ENCODE measurements at regions not wholly inside any gene's neighbourhood (a gene's known extent, or its start where the extent isn't known, plus 50 kb on each side); places are given as distances from the start of the nearest gene placed in this dataset.

- H3K27ac ChIP-seq (replicated peaks), result no peak overlapping the region
- H3K27me3 ChIP-seq (ENCODE audit: insufficient read depth, poor library complexity, severe bottlenecking), result no peaks in the 10 kb centered on the region
- H3K4me3 ChIP-seq (replicated peaks; ENCODE audit: insufficient read depth, low read length), result no peak overlapping the region
Measured at GRCh38 chr17:51467336-51467735, 207.0 kb downstream of the UTP18 start.

GRCh38 chr17:51472670-51473205, 212.4 kb downstream of the UTP18 start:
- Histone ChIP-seq H3K27ac (replicated peaks) (no peak overlapping the region), H3K4me3 (replicated peaks; ENCODE audit: insufficient read depth, low read length) (no peak overlapping the region), H3K27me3 (ENCODE audit: insufficient read depth, poor library complexity, severe bottlenecking) (no peaks in the 10 kb centered on the region)
- peak in 1 of 2 experiments; percentile 36 for DNase-seq (ENCODE audit: low read depth in 1 of 2, low spot score in 1 of 2)
- no peak for TF ChIP-seq GABPA (IDR thresholded peaks at IDR 0.05; ENCODE audit: low read depth)

More at GRCh38 chr17:51467336-51467735, 207.0 kb downstream of the UTP18 start:
- TF ChIP-seq REST (IDR thresholded peaks at IDR 0.05; ENCODE audit: insufficient replicate concordance, low read depth), result no peak
- TF ChIP-seq GABPA (IDR thresholded peaks at IDR 0.05; ENCODE audit: low read depth), result no peak
- TF ChIP-seq CTCF (IDR thresholded peaks at IDR 0.05; ENCODE audit: insufficient read depth, low read length), result no peak
- no peak for TF ChIP-seq SPI1 (IDR thresholded peaks at IDR 0.05; ENCODE audit: borderline replicate concordance, low read depth)
- no peak for TF ChIP-seq POLR2AphosphoS5 (IDR thresholded peaks at IDR 0.05; ENCODE audit: low read depth)
- DNase-seq (ENCODE audit: low read depth in 1 of 2, low spot score in 1 of 2), result no peak

GRCh38 chr17:51474764-51475163, 214.4 kb downstream of the UTP18 start:
- no peak for DNase-seq (ENCODE audit: low read depth in 1 of 2, low spot score in 1 of 2)
- Histone ChIP-seq H3K27ac (replicated peaks) (no peak overlapping the region), H3K4me3 (replicated peaks; ENCODE audit: insufficient read depth, low read length) (no peak overlapping the region), H3K27me3 (ENCODE audit: insufficient read depth, poor library complexity, severe bottlenecking) (no peaks in the 10 kb centered on the region)
- TF ChIP-seq CTCF (IDR thresholded peaks at IDR 0.05; ENCODE audit: insufficient read depth, low read length) (no peak), GABPA (IDR thresholded peaks at IDR 0.05; ENCODE audit: low read depth) (no peak), REST (IDR thresholded peaks at IDR 0.05; ENCODE audit: insufficient replicate concordance, low read depth) (no peak), SPI1 (IDR thresholded peaks at IDR 0.05; ENCODE audit: borderline replicate concordance, low read depth) (no peak), POLR2AphosphoS5 (IDR thresholded peaks at IDR 0.05; ENCODE audit: low read depth) (no peak)

- DNase-seq (ENCODE audit: low read depth in 1 of 2, low spot score in 1 of 2), result no peak
- TF ChIP-seq CTCF (IDR thresholded peaks at IDR 0.05; ENCODE audit: insufficient read depth, low read length), result no peak
- TF ChIP-seq POLR2AphosphoS5 (IDR thresholded peaks at IDR 0.05; ENCODE audit: low read depth), result no peak
- TF ChIP-seq SPI1 (IDR thresholded peaks at IDR 0.05; ENCODE audit: borderline replicate concordance, low read depth), result no peak
- no peak for TF ChIP-seq GABPA (IDR thresholded peaks at IDR 0.05; ENCODE audit: low read depth)
- no peak for TF ChIP-seq REST (IDR thresholded peaks at IDR 0.05; ENCODE audit: insufficient replicate concordance, low read depth)
- Histone ChIP-seq H3K27ac (replicated peaks) (no peak overlapping the region), H3K27me3 (ENCODE audit: insufficient read depth, poor library complexity, severe bottlenecking) (no peaks in the 10 kb centered on the region), H3K4me3 (replicated peaks; ENCODE audit: insufficient read depth, low read length) (no peak overlapping the region)
Measured at GRCh38 chr17:51475730-51476129, 215.4 kb downstream of the UTP18 start.
